GM18873 (cell line): ENCODE measurements at regions not wholly inside any gene's neighbourhood (a gene's known extent, or its start where the extent isn't known, plus 50 kb on each side); places are given as distances from the start of the nearest gene placed in this dataset.
"Not testable (repeated sequence)": the region's sequence is repeated elsewhere in the genome, so short reads cannot be mapped to it uniquely, and the experiment has no call there.

Experiments used
- ATAC-seq: cut with Tn5 transposase; IDR thresholded peaks from one replicate; pipeline ENCODE4 v1.9.1; 2021; ENCODE audit warnings: mild to moderate bottlenecking, moderate library complexity, moderate number of reproducible peaks; ENCODE audit not compliant: unreplicated experiment, low FRiP score

DNA sequence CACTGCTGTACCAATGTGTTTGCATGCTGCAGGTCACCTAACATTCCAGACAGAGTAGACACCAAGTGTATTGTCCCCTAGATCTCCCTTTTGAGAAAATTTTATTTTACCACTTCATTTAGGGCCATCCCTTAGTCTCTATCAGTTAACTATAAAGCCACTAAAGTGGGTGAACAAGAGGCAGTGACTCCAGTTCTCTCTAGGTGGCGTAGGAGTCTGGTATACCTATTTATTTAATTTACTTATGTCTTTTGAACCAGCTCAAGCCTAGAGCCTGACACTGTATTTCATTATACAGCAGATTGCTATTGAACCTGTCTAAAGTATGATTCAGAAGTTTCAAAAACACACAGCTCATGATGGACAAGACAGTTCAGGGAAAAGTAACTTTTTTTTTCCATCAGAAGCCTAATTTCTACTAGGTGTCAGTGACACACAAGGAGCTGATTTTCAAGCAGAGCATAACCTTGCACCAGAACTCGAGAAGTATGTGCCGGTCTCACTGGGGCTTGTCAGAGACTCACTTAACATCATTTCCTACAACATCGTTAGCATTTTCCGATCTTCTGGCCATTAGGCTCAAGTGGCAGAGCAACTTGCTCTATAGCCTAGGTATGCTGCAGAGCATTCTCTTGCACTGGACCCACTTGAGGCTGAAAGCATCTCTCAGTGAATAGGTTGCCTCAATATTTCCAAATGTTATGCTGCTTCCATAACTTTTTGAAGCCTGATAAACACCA lies 175.4 kb downstream of the CDC14C start:
- ATAC-seq, result no peak

DNA sequence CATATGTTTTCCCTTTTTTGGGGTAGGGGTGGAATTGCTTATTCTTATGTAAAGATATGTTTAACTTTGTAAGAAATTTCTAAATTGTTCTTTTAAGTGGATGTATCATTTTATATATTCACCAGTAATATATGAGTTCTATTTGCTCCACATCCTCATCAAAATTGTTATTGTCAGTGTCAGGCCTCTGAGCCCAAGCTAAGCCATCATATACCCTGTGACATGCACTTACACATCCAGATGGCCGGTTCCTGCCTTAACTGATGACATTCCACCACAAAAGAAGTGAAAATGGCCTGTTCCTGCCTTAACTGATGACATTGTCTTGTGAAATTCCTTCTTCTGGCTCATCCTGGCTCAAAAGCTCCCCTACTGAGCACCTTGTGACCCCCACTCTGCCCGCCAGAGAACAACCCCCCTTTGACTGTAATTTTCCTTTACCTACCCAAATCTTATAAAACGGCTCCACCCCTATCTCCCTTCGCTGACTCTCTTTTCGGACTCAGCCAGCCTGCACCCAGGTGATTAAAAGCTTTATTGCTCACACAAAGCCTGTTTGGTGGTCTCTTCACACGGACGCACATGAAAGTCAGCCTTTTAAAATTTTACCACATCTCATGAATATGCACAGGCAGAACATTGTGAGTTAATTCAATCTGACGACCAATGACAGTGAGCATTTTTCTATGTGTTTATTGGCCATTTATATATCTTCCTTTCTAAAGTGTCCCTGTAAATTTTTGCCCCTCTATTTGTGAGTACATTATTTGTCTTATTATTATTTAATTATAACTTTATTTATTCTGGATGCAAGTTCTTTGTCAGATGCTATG lies 176.8 kb downstream of the CDC14C start:
- not testable (repeated sequence) for ATAC-seq

DNA sequence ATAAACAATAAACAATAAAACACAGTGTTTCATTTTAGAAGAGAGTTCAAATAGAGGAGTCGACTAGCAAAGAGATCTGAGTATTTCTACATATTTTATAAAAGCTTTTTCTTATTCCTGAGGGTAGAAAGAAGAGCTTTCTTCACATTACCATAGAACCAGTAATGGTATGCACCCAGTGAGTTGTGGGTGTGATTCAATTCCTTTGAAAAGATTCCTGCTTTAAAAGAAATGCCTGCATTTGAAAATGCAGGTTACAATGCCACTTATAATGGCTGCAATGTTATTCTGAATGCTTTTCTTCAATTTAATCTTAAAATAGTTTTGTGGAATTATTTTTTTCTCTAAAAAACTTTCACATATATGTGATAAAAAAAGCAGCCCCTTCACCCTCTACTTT lies 178.1 kb downstream of the CDC14C start:
- no peak for ATAC-seq

DNA sequence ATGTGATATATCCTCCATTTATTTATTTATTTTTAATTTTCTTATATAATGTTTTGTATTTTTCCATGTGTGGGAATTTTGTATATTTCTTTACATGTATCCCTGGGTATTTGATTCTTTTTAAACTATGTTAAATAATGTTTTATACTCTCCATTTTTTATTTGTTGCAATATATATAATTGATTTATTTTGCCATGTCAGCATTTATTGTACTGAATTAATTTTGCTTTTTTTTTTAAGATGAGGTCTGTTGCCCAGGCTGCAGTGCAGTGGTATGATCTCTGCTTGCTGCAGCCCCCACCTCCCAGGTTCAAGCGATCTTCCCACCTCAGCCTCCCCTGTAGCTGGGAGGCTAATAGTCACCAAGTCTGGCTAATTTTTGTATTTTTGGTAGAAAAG lies 187.4 kb downstream of the CDC14C start:
- ATAC-seq, result no peak

DNA sequence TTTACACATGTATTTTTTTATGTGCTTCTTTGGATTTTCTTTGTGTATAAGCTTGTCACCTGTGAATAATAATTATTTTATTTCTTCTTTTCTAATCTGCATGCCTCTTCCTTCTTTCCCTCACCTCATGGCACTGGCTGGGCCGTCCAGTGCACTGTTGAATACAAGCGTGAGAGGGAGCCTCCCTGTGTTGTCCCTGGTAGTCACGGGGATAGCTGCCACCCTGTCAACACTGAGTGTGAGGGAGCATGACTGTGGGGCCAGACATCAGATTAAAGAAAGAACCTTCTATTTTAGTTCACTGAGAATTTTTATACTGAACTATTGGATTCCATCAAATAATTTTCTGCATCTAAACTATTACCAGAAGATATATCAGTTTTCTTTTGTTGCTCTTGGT lies 187.9 kb downstream of the CDC14C start:
- ATAC-seq, result no peak

DNA sequence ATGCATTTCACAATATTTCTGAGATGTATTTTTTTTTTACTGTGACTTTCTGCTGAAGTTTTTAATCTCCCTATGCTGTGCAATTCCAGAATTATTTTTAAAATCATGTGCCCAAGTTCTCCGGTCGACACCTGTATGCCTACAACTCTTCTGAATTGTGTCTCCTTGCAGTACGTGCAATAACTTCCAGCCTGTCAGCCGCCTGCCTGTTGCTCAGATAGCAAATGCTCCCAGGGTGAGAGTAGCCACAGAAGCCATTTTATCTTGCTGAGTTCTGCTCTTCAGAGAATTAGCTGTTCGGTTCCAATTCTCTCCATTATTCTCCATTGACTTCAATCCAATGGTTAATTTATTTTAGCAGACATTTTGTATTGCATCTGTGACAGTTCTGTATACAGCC lies 188.3 kb downstream of the CDC14C start:
- no peak for ATAC-seq

DNA sequence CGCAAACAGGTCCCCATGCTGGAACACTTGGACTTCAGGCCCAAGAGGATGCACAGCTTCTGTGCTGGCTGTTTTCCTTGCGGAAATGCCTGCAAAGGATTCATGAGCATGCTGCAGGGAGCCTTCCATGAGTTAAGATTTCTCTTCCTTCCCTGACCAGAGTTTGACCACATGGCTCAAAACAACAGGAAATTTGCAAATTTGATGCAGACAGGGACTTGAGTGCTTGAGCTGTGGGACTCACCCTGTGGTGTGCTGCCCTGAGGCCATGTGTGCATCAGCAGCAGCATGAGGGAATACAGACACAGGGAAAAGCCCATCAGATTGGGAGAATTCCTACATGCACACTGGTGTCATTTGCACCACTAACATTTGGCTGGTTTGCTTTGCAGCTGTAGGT lies 195.4 kb downstream of the CDC14C start:
- no peak for ATAC-seq

DNA sequence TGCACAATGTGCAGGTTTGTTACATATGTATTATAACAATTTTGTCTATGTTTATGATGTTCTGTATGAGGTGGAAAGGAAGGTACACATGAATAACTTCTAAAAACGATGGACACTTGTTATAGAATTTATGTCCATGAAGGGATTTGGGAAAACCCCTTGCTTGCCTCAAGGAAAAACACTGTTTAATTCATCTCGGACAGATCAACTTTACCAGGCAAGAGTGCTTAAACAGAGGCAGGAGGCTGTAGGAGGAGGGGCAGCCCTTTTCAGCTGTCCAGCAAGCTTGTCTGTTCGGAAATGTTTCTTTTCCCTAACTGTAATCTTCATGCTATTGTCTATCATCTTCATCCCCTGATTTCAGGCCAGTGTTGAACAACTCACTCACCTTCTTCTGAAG lies 200.9 kb downstream of the CDC14C start:
- no peak for ATAC-seq

DNA sequence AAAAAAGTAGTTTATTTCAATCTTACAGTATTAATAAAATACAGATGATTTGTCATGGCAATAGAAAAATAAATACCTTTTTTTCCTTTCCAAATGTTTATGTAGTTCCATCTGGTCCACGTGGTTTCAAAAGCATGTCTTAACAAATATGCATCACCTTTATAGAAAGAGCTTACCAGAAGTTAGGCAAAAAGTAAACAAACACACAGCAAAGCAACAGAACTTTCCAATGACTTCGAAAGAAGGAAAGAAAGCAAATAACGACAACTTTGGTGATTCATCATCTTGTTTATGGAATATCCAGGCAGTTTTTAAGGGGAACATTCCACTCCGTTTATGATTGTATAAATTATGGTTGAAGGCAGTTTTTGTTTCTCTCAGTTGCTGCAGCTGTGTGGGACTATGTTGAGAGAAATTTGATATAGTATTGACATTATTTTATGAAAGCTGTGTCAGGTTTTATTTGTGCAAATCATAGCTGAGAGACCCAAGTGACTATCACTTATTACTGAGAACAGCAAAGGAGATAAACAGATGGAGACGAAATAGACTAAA lies 203.1 kb downstream of the CDC14C start:
- no peak for ATAC-seq

DNA sequence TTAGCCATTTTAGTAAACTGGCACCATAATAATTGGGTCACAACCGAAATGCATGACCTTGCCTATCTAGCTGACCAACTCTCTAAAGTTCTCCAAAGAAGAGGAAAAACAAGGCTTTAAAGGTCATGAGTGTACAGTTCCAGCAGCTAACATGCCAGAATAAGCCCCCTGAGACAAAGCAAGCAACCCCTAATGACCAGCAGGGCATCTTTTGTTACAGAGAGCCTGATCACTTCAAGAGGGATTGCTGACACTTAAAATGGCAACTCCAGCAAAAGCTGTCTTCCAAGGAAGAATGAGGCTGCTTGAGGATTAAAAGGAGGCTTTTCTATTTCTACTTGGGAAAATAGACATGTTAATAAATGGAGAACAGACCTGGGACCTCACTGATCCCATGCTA lies 213.6 kb downstream of the CDC14C start:
- no peak for ATAC-seq

DNA sequence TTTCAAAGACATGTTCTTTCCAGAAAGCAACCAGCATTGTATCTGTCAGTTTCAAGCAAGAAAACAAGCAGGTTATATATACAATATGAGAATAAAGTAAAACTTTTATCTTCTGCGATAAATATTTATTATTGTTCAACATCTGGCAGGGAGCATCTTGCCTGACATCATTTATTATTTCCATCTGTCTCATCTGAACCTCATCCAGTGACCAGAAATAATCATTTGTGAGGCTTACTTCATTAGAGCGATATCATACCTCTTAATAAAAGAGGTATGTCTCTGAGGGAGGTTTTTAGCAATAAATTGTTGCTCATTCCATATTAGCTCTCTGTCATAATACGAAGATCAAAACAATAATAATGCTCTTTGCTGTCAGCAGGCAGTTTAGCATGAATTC lies 226.1 kb downstream of the CDC14C start:
- ATAC-seq, result no peak

DNA sequence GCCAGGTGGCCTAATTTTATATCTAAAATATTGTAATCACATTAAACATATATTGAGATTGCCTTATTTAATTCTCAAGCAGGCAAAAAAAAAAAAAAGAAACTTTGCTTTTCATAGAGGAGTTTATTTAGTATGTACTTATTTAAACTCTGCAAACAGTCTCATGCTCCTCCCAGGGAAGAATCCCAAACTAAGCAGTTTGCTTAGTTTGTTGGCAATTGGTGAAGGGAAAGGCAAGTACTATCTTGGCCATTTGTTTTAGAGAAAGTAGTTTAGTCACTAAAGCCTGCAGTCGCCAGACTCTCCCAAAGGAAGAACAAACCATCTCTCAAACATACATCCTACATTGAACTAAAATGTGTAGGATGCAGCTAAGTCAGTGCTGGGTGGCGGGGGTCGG lies 226.8 kb downstream of the CDC14C start:
- ATAC-seq, result no peak

DNA sequence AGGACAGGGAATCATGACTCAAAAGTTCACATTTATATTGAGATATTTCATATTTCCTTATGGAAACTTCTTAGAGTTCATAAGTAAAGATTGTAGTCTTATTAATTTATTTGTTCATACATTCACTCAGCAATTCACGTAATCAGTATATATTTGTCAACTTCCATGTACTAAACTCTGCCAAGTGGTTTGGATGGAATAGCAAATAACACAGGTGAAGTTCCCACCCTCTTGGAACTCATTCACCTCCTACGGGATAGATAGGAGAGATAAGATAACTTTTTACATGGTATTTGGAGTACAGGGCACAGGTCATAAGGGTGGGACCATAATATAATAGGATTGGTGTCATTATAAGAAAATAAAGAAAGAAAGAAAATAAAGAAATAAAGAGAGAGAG lies 234.0 kb downstream of the CDC14C start:
- ATAC-seq, result no peak

DNA sequence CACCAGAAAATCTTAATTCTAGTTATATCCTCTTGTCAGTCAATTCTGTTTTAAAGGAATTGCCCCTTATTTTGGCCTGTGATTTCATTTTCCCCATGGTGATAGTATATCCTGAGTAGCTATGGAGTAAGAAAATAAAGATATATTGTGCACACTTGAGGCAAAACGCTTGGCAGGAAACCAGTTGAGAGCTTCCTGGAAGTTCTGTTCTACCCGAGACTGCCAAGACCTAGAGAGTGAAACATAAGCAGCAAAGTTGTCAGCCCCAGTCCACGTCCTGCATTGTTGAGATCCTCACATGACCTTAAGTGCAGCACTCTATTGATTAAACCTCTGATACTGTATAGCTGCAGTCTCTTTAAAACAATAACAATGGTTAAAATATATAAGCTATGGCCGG lies 235.2 kb downstream of the CDC14C start:
- ATAC-seq, result no peak

DNA sequence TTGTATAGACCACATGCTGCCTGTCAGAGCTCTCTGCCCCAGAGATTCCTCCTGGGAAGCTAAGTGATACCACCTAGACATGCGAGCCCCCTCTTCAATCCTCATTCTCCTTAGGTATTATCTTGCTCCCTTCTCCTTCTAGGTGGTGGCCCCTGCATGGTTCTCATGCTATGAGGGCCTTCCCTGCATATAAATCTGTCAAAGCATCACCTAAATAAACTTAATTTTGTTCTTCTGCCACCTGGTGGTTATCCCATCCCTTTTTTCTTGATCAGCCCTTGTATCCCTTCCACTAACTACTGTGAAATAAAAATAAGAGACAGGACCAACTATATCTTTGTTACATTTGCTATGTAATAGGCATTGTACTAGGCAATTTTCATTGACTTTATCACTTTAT lies 242.1 kb downstream of the CDC14C start:
- ATAC-seq, result no peak

DNA sequence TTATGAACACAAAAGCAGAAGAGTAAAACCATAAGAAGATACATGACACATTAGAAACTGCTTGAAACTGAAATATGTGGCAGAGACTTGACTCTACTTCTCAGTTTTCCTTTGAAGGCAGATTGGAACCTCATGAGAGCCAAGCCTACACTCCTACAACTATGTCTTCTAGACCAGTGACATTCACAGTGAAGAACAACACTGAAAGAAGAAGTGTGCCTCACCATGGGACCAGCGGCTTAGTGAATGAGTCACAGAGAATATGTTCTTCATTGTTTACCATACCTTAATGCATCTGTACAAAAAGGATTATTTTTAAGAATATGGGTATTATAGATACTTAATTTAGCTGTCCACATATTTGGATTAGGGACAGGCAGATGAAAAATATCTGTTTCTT lies 248.3 kb downstream of the CDC14C start:
- ATAC-seq, result no peak

DNA sequence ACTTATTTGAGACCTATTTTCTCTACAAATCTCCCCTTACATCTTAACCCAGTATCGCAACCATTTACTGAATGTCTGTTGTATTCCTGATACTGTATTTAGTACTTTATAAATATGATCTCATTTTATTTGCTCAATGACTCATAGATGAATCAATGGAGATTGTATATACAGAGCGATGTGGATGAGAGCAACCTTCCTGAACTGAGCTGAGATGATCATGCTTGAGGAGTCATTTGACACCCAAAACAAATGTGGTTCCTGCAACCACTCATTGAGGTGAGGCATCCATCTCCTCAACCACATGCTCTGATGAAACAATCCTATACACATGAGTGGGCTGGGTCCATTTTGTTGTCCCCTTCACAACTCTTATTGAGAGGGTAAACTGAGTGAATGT lies 250.0 kb downstream of the CDC14C start:
- no peak for ATAC-seq

DNA sequence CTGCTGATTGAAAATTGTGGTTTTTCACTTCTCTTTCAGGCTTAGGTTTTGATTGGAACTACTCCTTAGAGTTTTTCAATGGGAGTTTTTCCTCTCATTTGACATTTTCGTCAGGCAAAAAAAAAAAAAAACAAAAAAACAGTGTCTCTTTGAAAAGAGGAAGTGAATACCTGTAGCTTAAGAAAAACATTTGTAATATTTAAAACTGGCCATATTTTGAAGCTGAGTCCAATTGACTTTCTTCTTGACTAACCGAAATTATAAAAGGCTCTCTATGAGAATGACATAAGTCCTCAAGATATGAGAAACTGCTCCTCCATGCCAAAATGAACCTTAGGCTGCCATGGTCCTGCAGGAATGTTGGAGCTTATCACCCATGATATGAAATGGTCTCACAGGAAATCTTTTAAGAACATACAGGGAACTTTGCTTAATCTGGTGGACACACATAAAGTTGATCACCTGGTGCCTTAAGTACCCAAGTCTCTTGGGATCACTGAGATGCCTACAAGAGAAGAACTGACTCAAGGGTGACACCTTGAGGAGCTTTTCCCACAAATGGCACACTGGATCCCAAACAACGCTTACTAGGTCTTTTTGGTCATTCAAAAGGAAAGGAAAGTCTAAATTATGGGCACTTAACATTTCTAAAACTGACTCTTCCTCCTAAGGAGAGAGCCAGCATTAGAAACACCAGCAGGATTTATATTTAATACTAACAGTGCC lies 263.4 kb downstream of the CDC14C start:
- ATAC-seq, result no peak

DNA sequence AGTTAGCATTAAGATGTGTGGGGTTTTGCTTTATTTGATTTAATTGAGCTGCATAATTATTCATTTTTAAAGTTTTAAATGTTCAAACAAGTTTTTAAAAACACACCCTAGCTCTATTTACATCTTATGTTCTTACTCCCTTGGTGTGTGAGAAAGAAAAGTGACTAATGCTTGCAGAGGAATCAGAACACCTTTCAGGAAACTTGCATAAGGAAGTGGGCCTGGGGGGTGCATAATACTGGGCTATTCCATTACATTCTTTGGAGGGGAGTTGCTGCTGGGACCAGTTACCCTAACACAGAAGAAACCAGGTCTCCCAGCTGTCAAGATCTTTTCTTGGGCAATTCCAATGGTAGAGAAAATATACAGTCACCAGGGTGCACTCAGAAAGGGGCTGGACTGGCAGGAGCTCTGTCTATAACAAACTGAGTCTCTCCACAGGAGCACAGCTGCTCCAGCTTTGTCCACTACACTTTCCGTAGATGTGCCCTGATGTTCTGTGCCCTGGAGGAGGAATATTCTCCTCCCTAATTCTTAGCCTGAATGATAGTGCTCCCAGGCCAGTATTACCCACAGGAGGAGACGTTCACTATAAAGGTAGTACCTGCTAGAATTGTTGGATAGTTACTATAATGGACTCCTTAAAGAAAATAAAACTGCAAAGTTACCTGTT lies 304.2 kb downstream of the CDC14C start:
- ATAC-seq, result no peak

DNA sequence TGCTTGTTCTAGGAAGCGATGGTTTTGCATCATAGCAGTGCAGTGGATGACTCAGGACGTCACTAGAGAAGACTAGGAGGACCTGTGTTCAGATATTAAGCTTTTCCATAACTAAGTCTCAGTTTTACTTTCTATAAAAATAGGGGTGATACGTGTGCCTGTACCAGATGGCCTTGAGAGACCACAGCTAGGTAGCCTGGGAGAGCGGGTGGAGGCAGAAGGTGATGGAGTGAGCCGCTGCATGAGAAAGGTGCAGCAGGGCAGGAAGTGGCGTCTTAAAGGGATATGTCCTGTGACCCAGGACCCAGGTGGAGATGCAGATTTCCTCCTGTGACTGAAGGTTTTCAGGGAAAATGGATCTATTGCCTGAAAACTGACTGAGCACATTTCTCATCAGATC lies 304.9 kb downstream of the CDC14C start:
- no peak for ATAC-seq

DNA sequence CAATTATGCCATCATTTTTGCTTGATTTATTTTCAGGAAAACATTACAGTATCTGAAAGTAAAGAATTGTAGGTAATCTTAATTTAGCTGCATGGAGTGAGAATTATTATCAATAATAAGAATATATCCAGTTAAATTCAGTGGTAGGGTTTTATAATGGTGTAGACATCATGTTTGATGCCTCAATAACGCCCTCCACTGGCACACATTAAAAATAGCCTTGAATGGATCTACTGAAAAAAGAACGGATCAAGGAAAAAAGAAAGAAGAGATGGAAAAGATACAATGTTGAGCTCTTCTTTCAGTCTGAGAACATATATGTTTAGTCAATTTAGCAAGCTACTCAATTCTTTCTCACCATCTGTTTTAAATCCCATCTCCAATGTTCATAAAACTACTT lies 319.2 kb downstream of the CDC14C start:
- ATAC-seq, result no peak
